GM19043 (cell line): ENCODE measurements at regions not wholly inside any gene's neighbourhood (a gene's known extent, or its start where the extent isn't known, plus 50 kb on each side); places are given as distances from the start of the nearest gene placed in this dataset.
A peak's percentile ranks its signal among the peaks of the same experiment; 100 is the strongest.
"Not testable (repeated sequence)": the region's sequence is repeated elsewhere in the genome, so short reads cannot be mapped to it uniquely, and the experiment has no call there.

Experiments
- ATAC-seq: cut with Tn5 transposase; IDR thresholded peaks from one replicate; pipeline ENCODE4 v1.9.1; 2021; ENCODE audit warnings: low read depth; ENCODE audit not compliant: unreplicated experiment

GRCh38 chr6:120392941-120393340, 941.3 kb downstream of the TBC1D32 start:
- no peak for ATAC-seq

GRCh38 chr6:120384671-120385070, 949.6 kb downstream of the TBC1D32 start:
- no peak for ATAC-seq

- no peak for ATAC-seq
Measured at GRCh38 chr6:120383681-120384080, 950.6 kb downstream of the TBC1D32 start.

GRCh38 chr6:120378582-120379220, 955.6 kb downstream of the TBC1D32 start:
- peak; percentile 76 for ATAC-seq

- ATAC-seq = no peak
Measured at GRCh38 chr6:120373185-120373584, 961.1 kb downstream of the TBC1D32 start.

GRCh38 chr6:120363429-120363828, 970.9 kb downstream of the TBC1D32 start:
- no peak for ATAC-seq

- not testable (repeated sequence) for ATAC-seq
Measured at GRCh38 chr6:120358535-120358934, 975.7 kb downstream of the TBC1D32 start.

- ATAC-seq = no peak
Measured at GRCh38 chr6:120357447-120357846, 976.8 kb downstream of the TBC1D32 start.

- no peak for ATAC-seq
Measured at GRCh38 chr6:120355822-120356221, 978.5 kb downstream of the TBC1D32 start.

- no peak for ATAC-seq
Measured at GRCh38 chr6:120354452-120355098, 979.7 kb downstream of the TBC1D32 start.

- ATAC-seq = no peak
Measured at GRCh38 chr6:120352491-120352890, 981.8 kb downstream of the TBC1D32 start.

GRCh38 chr6:120348926-120349325, 985.4 kb downstream of the TBC1D32 start:
- no peak for ATAC-seq

- no peak for ATAC-seq
Measured at GRCh38 chr6:120328521-120328920, 979.0 kb upstream of the MAN1A1 start.

GRCh38 chr6:120320481-120321162, 971.1 kb upstream of the MAN1A1 start:
- peak; percentile 60 for ATAC-seq

- ATAC-seq = no peak
Measured at GRCh38 chr6:120304223-120304622, 954.7 kb upstream of the MAN1A1 start.

- ATAC-seq = no peak
Measured at GRCh38 chr6:120303527-120303926, 954.0 kb upstream of the MAN1A1 start.

GRCh38 chr6:120302041-120302440, 952.5 kb upstream of the MAN1A1 start:
- ATAC-seq = no peak

- no peak for ATAC-seq
Measured at GRCh38 chr6:120290964-120291363, 941.4 kb upstream of the MAN1A1 start.

- ATAC-seq = no peak
Measured at GRCh38 chr6:120282005-120282404, 932.4 kb upstream of the MAN1A1 start.

- no peak for ATAC-seq
Measured at GRCh38 chr6:120279466-120280167, 930.1 kb upstream of the MAN1A1 start.

- no peak for ATAC-seq
Measured at GRCh38 chr6:120278689-120279396, 929.3 kb upstream of the MAN1A1 start.
